Hepatocyte (in vitro differentiated cells): ENCODE measurements at regions not wholly inside any gene's neighbourhood (a gene's known extent, or its start where the extent isn't known, plus 50 kb on each side); places are given as distances from the start of the nearest gene placed in this dataset.

Experiments
- DNase-seq: peaks from one replicate; pipeline ENCODE4 v3.0.0-alpha.2; 2016; ENCODE audit warnings: low spot score
- H2AFZ ChIP-seq: fragments of 200-600 bp; sonication (generic); 2 replicates; pipeline ENCODE4 v1.6.0; 2016; ENCODE audit warnings: antibody characterized with exemption, mild to moderate bottlenecking
- H3K27ac ChIP-seq: fragments of 200-600 bp; sonication (generic); 2 replicates; pipeline ENCODE4 v1.5.1; 2016; ENCODE audit warnings: mild to moderate bottlenecking
- H3K27me3 ChIP-seq: fragments of 200-600 bp; sonication (generic); 2 replicates; pipeline ENCODE4 v1.6.1; 2016
- H3K36me3 ChIP-seq: fragments of 200-600 bp; sonication (generic); replicated peaks from 2 replicates; pipeline ENCODE4 v1.5.1; 2016; ENCODE audit warnings: low read depth; ENCODE audit not compliant: insufficient read depth
- H3K4me1 ChIP-seq: fragments of 200-600 bp; sonication (generic); 2 replicates; pipeline ENCODE4 v1.5.1; 2016; ENCODE audit warnings: mild to moderate bottlenecking, moderate library complexity; ENCODE audit not compliant: insufficient read depth
- H3K4me2 ChIP-seq: fragments of 200-600 bp; sonication (generic); 2 replicates; pipeline ENCODE4 v1.6.0; 2016
- H3K4me3 ChIP-seq: fragments of 200-600 bp; sonication (generic); 2 replicates; pipeline ENCODE4 v1.5.1; 2016; ENCODE audit warnings: mild to moderate bottlenecking
- H3K79me2 ChIP-seq: fragments of 200-600 bp; sonication (generic); 2 replicates; pipeline ENCODE4 v1.6.0; 2017; ENCODE audit warnings: mild to moderate bottlenecking
- H3K9me2 ChIP-seq: fragments of 200-600 bp; sonication (generic); replicated peaks from 2 replicates; pipeline ENCODE4 v1.6.0; 2017; ENCODE audit warnings: mild to moderate bottlenecking; ENCODE audit not compliant: insufficient read depth
- H3K9me3 ChIP-seq: fragments of 200-600 bp; sonication (generic); 2 replicates; pipeline ENCODE4 v1.5.1; 2016; ENCODE audit warnings: low read depth, mild to moderate bottlenecking
- H4K20me1 ChIP-seq: fragments of 200-600 bp; sonication (generic); 2 replicates; pipeline ENCODE4 v1.6.0; 2016; ENCODE audit warnings: mild to moderate bottlenecking; ENCODE audit not compliant: insufficient read depth, poor library complexity, severe bottlenecking
- EZH2 ChIP-seq: fragments of 200-600 bp; sonication (generic); IDR thresholded peaks from 2 replicates; pipeline ENCODE4 v1.6.1; 2016; ENCODE audit warnings: antibody characterized with exemption, mild to moderate bottlenecking, borderline replicate concordance
- EZH2phosphoT487 ChIP-seq: fragments of 200-600 bp; sonication (generic); IDR thresholded peaks from one replicate; pipeline ENCODE4 v1.6.1; 2018; ENCODE audit warnings: antibody characterized with exemption, mild to moderate bottlenecking, low read depth, moderate library complexity; ENCODE audit not compliant: unreplicated experiment, severe bottlenecking
- WGBS: methylation state at CpG from one replicate; pipeline ENCODE4 v1.1.6; 2016; ENCODE audit warnings: low lambda C conversion rate; ENCODE audit errors: missing lambda C conversion rate; 5-methylcytosine and 5-hydroxymethylcytosine counted together
- TF ChIP-seq, protein P1 (sequence below): fragments of 200-600 bp; sonication (generic); IDR thresholded peaks from 2 replicates; pipeline ENCODE4 v1.5.1; 2016; ENCODE audit warnings: antibody characterized with exemption, mild to moderate bottlenecking; ENCODE audit not compliant: poor library complexity

DNA sequence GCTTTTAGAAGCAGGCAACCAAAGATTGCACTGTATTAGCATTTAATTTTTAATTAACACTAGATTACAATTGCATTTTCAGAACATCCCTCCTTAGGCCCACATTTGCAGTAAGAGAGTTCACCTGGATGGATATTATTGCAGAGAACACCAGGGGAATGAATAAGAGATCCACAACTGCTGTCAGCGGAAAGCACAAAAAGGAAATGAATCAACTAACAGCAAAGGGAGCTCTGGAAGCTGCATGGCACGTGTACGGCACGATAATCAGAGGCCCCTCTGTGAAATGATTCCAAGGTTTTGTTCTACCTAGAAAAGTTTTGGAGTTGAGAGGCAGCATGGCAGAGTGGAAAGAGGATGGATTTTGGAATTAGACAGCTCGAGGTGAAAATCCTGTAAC, 361.2 kb upstream of the C9orf72 start:
- Histone ChIP-seq H2AFZ (no peak overlapping the region), H3K27me3 (no peaks in the 10 kb centered on the region), H3K9me2 (no peaks in the 10 kb centered on the region), H3K4me3 (no peak overlapping the region), H3K4me2 (no peak overlapping the region), H3K36me3 (no peaks in the 10 kb centered on the region), H3K9me3 (no peaks in the 10 kb centered on the region), H3K27ac (no peak overlapping the region), H3K79me2 (no peaks in the 10 kb centered on the region), H3K4me1 (peaks cover 6% of the 10 kb centered on the region), H4K20me1 (no peaks in the 10 kb centered on the region)
- 78% methylated on average over 5 of the region's 5 CpGs for WGBS
- no peak for DNase-seq
- TF ChIP-seq EZH2phosphoT487 (no peak), EZH2 (no peak)
- TF ChIP-seq, protein P1, sequence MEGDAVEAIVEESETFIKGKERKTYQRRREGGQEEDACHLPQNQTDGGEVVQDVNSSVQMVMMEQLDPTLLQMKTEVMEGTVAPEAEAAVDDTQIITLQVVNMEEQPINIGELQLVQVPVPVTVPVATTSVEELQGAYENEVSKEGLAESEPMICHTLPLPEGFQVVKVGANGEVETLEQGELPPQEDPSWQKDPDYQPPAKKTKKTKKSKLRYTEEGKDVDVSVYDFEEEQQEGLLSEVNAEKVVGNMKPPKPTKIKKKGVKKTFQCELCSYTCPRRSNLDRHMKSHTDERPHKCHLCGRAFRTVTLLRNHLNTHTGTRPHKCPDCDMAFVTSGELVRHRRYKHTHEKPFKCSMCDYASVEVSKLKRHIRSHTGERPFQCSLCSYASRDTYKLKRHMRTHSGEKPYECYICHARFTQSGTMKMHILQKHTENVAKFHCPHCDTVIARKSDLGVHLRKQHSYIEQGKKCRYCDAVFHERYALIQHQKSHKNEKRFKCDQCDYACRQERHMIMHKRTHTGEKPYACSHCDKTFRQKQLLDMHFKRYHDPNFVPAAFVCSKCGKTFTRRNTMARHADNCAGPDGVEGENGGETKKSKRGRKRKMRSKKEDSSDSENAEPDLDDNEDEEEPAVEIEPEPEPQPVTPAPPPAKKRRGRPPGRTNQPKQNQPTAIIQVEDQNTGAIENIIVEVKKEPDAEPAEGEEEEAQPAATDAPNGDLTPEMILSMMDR: no peak

GRCh38 chr9:27939186-27939585, 365.9 kb upstream of the C9orf72 start:
- no peak overlapping the region for H3K27ac ChIP-seq
- H3K79me2 ChIP-seq: no peaks in the 10 kb centered on the region
- no peak overlapping the region for H3K4me2 ChIP-seq
- no peaks in the 10 kb centered on the region for H3K9me3 ChIP-seq
- 79% methylated on average over 2 of the region's 2 CpGs for whole genome bisulfite sequencing
- H3K4me1 ChIP-seq: no peaks in the 10 kb centered on the region
- H3K27me3 ChIP-seq: no peaks in the 10 kb centered on the region
- no peak overlapping the region for H2AFZ ChIP-seq
- no peaks in the 10 kb centered on the region for H3K9me2 ChIP-seq
- no peaks in the 10 kb centered on the region for H3K36me3 ChIP-seq
- TF ChIP-seq, protein P1: no peak
- no peak for TF ChIP-seq EZH2
- TF ChIP-seq EZH2phosphoT487: no peak
- no peaks in the 10 kb centered on the region for H4K20me1 ChIP-seq
- no peak for DNase-seq
- no peak overlapping the region for H3K4me3 ChIP-seq

GRCh38 chr9:27940535-27940934, 367.3 kb upstream of the C9orf72 start:
- Histone ChIP-seq H3K4me2 (no peak overlapping the region), H3K9me3 (no peaks in the 10 kb centered on the region), H3K4me1 (no peaks in the 10 kb centered on the region), H3K4me3 (no peak overlapping the region), H3K36me3 (no peaks in the 10 kb centered on the region), H4K20me1 (no peaks in the 10 kb centered on the region), H3K9me2 (no peaks in the 10 kb centered on the region), H3K27me3 (no peaks in the 10 kb centered on the region), H2AFZ (no peak overlapping the region), H3K79me2 (no peaks in the 10 kb centered on the region), H3K27ac (no peak overlapping the region)
- DNase-seq: no peak
- 85% methylated on average over 3 of the region's 3 CpGs for WGBS
- TF ChIP-seq EZH2 (no peak), EZH2phosphoT487 (no peak)
- TF ChIP-seq, protein P1: no peak

DNA sequence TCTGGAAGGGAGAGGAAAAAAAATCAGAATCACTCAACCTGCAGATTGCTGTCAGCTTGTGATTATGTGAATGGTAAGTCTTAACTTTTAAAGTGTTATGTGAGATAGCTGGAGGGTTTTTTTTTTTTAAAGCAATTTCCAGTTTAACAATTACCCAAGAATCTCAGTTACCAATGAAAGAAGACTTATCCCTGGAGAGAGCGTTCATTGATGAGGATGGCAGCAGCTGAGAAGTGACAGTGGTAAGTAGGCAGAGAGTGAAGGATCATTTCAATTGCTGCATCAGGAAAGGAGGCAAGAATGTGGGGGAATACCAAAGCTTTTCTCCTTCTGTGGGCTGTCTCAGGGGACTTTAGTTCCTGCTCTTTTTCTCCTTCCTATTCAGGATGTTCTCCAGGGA, 370.2 kb upstream of the C9orf72 start:
- H3K79me2 ChIP-seq: no peaks in the 10 kb centered on the region
- no peak for DNase-seq
- no peaks in the 10 kb centered on the region for H3K27me3 ChIP-seq
- H2AFZ ChIP-seq: no peak overlapping the region
- no peaks in the 10 kb centered on the region for H3K36me3 ChIP-seq
- no peaks in the 10 kb centered on the region for H3K9me3 ChIP-seq
- H3K27ac ChIP-seq: no peak overlapping the region
- WGBS: 73% methylated on average over 1 of the region's 1 CpG
- H3K4me2 ChIP-seq: no peak overlapping the region
- no peaks in the 10 kb centered on the region for H3K4me1 ChIP-seq
- no peaks in the 10 kb centered on the region for H4K20me1 ChIP-seq
- TF ChIP-seq, protein P1: no peak
- TF ChIP-seq EZH2 (no peak), EZH2phosphoT487 (no peak)
- no peaks in the 10 kb centered on the region for H3K9me2 ChIP-seq
- no peak overlapping the region for H3K4me3 ChIP-seq
